GM23338 (cell line): ENCODE measurements at regions not wholly inside any gene's neighbourhood (a gene's known extent, or its start where the extent isn't known, plus 50 kb on each side); places are given as distances from the start of the nearest gene placed in this dataset.

Source experiments
- CREB1 ChIP-seq: fragments of 250-450 bp; sonication (Bioruptor Pico); IDR thresholded peaks from 2 replicates; pipeline ENCODE4 v1.5.0; 2020; ENCODE audit warnings: low read depth, mild to moderate bottlenecking, moderate library complexity
- EZH2 ChIP-seq: fragments of 200-600 bp; sonication (generic); IDR thresholded peaks from one replicate; pipeline ENCODE4 v1.8.0; 2017; ENCODE audit warnings: antibody characterized with exemption, mild to moderate bottlenecking, low read depth; ENCODE audit not compliant: unreplicated experiment
- JUNB ChIP-seq: IDR thresholded peaks from one replicate; pipeline ENCODE4 v1.6.1; 2016; ENCODE audit warnings: antibody characterized with exemption; ENCODE audit not compliant: unreplicated experiment
- POLR2AphosphoS5 ChIP-seq: IDR thresholded peaks from 2 replicates; pipeline ENCODE4 v1.6.1; 2016; ENCODE audit warnings: antibody characterized with exemption, low read depth
- REST ChIP-seq: IDR thresholded peaks from one replicate; pipeline ENCODE4 v1.6.1; 2018; ENCODE audit warnings: antibody characterized with exemption; ENCODE audit not compliant: unreplicated experiment
- ZNF331 ChIP-seq: fragments of 250-450 bp; sonication (Bioruptor Pico); IDR thresholded peaks from 2 replicates; pipeline ENCODE4 v1.5.0; 2020; ENCODE audit warnings: low read depth, mild to moderate bottlenecking, moderate library complexity
- TF ChIP-seq, protein P1 (sequence below), 2 experiments: fragments of 200-600 bp in 1 of 2; sonication (generic) in 1 of 2; conservative IDR thresholded peaks; 2 replicates each; pipeline versions ENCODE4 v1.5.1 to v1.6.1; 2016 to 2017; ENCODE audit warnings: antibody characterized with exemption in 2 of 2, low read depth in 2 of 2, mild to moderate bottlenecking in 2 of 2, moderate library complexity in 1 of 2
- TF ChIP-seq, protein P2 (sequence below): IDR thresholded peaks from 2 replicates; pipeline ENCODE4 v1.6.1; 2016; ENCODE audit warnings: antibody characterized with exemption

DNA sequence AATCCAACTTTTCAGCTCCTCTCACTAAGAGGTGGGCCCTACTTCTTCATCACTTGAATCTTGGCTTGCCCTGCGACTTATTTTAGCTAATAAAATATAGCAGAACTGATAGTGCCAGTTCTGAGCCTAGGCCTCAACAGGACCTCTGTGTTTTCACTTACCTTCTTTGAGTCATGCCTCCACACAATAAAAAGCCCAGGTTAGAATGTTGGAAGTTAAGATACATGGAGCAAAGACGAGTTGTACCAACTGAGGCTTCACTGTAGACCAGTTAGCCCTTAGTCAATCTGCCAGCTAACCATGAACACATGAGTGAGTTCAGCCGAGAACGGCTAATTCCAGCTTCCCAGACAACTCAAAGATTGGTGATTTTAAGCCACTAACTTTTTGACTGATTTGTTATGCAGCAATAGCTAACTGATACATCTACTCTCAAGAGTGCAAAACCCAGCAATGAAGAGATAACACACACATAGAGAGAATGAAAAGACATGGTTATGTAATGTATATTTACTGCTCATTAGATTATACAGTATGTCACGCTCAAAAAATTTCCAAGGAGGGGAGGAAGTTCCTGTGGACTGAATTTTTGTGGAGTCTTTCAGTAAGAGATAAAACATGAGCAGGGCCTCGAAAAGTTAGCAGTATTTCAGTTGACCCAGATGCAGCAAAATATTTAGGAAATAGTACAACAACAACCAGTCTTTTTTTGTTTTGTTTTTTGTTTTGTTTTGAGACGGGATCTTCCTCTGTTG lies 181.1 kb downstream of the MYCN start:
- TF ChIP-seq, protein P1, sequence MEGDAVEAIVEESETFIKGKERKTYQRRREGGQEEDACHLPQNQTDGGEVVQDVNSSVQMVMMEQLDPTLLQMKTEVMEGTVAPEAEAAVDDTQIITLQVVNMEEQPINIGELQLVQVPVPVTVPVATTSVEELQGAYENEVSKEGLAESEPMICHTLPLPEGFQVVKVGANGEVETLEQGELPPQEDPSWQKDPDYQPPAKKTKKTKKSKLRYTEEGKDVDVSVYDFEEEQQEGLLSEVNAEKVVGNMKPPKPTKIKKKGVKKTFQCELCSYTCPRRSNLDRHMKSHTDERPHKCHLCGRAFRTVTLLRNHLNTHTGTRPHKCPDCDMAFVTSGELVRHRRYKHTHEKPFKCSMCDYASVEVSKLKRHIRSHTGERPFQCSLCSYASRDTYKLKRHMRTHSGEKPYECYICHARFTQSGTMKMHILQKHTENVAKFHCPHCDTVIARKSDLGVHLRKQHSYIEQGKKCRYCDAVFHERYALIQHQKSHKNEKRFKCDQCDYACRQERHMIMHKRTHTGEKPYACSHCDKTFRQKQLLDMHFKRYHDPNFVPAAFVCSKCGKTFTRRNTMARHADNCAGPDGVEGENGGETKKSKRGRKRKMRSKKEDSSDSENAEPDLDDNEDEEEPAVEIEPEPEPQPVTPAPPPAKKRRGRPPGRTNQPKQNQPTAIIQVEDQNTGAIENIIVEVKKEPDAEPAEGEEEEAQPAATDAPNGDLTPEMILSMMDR (conservative IDR thresholded peaks at IDR 0.05; ENCODE audit: low read depth in 2 of 2), result no peak
- TF ChIP-seq JUNB (no peak), POLR2AphosphoS5 (no peak), ZNF331 (CRISPR knock-in tag) (no peak), REST (no peak), EZH2 (no peak), CREB1 (CRISPR knock-in tag) (no peak)
- TF ChIP-seq, protein P2, sequence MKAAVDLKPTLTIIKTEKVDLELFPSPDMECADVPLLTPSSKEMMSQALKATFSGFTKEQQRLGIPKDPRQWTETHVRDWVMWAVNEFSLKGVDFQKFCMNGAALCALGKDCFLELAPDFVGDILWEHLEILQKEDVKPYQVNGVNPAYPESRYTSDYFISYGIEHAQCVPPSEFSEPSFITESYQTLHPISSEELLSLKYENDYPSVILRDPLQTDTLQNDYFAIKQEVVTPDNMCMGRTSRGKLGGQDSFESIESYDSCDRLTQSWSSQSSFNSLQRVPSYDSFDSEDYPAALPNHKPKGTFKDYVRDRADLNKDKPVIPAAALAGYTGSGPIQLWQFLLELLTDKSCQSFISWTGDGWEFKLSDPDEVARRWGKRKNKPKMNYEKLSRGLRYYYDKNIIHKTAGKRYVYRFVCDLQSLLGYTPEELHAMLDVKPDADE, result no peak
